ENCODE measurements at regions not wholly inside any gene's neighbourhood (a gene's known extent, or its start where the extent isn't known, plus 50 kb on each side); places are given as distances from the start of the nearest gene placed in this dataset.

DNA sequence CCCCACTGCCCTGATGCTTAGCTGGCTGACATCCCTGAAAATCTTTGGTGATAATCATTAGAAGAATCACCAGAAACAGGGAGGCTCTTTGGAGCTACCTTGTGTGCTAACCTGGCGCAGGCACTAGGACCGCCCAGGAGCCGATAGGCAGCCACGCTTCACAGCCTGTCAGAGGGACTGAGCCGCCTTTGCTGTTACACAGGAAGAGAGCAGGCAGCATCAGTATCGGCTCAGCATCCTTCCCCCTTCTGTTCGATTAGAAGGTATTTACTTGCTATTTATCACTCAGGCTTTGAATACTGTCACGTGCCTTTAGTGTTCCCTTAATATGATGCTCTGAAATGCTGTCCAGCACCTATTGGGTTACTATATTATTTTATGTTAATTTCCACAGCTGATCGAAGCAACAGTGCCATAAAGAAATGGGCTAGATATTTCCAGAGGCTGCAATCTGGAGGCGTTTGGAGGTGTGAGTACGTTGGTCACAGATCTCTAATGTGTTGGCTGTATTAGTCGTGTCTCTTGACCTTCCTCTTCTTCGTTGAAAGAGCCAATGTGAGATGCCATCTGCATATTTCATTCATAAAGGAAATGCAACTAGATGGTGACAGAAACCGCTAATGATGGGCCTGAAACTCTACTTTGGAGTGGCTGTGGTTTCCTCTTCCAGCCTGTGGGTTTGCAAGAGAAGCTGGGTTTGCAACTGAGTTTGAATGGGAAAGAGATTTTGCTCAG, 110.4 kb upstream of the RAB27B start:
- no peaks in the 10 kb centered on the region for H3K36me3 ChIP-seq
- no peak for DNase-seq
- intact Hi-C loops (cut with DNase I; ENCODE audit: low total_unique reads) = no loop called here
- no peaks in the 10 kb centered on the region for H3K9me3 ChIP-seq
- H3K4me1 ChIP-seq = no peaks in the 10 kb centered on the region
- TF ChIP-seq CTCF (IDR thresholded peaks at IDR 0.05) = no peak
- H3K27ac ChIP-seq = no peak overlapping the region
- H3K27me3 ChIP-seq = no peaks in the 10 kb centered on the region
- H3K4me3 ChIP-seq = no peak overlapping the region

- intact Hi-C loops (cut with DNase I; ENCODE audit: low total_unique reads) = no loop called here
- no peak for TF ChIP-seq CTCF (IDR thresholded peaks at IDR 0.05)
- Histone ChIP-seq H3K9me3 (no peaks in the 10 kb centered on the region), H3K27ac (no peak overlapping the region), H3K4me3 (no peak overlapping the region), H3K4me1 (no peaks in the 10 kb centered on the region), H3K27me3 (no peaks in the 10 kb centered on the region), H3K36me3 (no peaks in the 10 kb centered on the region)
- no peak for DNase-seq
These were observed 109.9 kb upstream of the RAB27B start for GRCh38 chr18:54718408-54718773.

GRCh38 chr18:54720620-54721019, 107.7 kb upstream of the RAB27B start:
- intact Hi-C loops (cut with DNase I; ENCODE audit: low total_unique reads) = no loop called here

DNA sequence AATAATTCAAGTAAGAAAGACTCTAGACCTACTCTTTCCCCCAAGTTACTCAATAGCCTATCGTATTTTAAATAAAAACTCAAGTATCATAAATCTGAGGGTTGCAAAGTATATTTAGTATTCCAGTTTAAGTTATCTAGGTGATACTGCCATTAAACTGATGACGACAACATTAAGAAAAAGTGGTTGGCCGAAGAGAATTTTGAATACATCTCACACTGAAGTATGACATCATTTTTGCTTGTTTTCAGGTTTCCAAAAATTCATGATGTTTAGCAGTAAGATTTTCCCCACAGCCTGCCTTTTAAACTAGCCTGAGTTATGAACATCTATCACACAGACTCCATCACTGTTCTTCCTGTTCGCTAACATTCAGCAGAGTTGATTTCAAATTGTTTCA, 102.1 kb upstream of the RAB27B start:
- Histone ChIP-seq H3K4me1 (no peaks in the 10 kb centered on the region), H3K27ac (no peak overlapping the region), H3K9me3 (no peaks in the 10 kb centered on the region), H3K27me3 (no peaks in the 10 kb centered on the region), H3K4me3 (no peak overlapping the region), H3K36me3 (no peaks in the 10 kb centered on the region)
- TF ChIP-seq CTCF (IDR thresholded peaks at IDR 0.05) = no peak
- no peak for DNase-seq
- intact Hi-C loops (cut with DNase I; ENCODE audit: low total_unique reads) = no loop called here

More at GRCh38 chr18:54720620-54721019, 107.7 kb upstream of the RAB27B start:
- H3K9me3 ChIP-seq = no peaks in the 10 kb centered on the region
- H3K4me1 ChIP-seq = no peaks in the 10 kb centered on the region
- H3K4me3 ChIP-seq = no peak overlapping the region
- H3K27ac ChIP-seq = no peak overlapping the region
- no peak for DNase-seq
- TF ChIP-seq CTCF (IDR thresholded peaks at IDR 0.05) = no peak
- no peaks in the 10 kb centered on the region for H3K36me3 ChIP-seq
- H3K27me3 ChIP-seq = no peaks in the 10 kb centered on the region

DNA sequence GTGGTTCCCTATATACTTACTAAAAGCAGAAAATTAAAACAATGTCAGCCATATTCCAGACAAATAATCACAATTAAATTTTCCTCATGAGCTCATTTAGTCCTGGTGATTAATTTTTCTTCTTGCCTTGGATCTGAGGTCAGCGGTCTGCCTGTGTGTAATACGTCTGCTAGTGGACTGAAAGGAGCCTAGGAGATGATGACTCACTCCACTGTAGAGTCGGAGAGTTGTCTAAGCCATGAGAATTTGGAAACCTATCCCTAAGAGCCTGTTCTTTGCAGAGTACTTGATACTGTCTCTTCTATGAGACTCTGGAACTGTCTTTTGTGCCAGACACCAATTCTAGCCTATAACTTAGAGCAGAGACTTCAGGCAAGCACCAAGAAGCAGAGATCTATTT, 94.2 kb upstream of the RAB27B start:
- Histone ChIP-seq H3K36me3 (no peaks in the 10 kb centered on the region), H3K4me3 (no peak overlapping the region), H3K4me1 (no peaks in the 10 kb centered on the region), H3K27me3 (no peaks in the 10 kb centered on the region), H3K9me3 (no peaks in the 10 kb centered on the region), H3K27ac (no peak overlapping the region)
- TF ChIP-seq CTCF (IDR thresholded peaks at IDR 0.05) = no peak
- intact Hi-C loops (cut with DNase I; ENCODE audit: low total_unique reads) = no loop called here
- no peak for DNase-seq

- DNase-seq = no peak
- Histone ChIP-seq H3K4me3 (no peak overlapping the region), H3K27me3 (no peaks in the 10 kb centered on the region), H3K36me3 (no peaks in the 10 kb centered on the region), H3K4me1 (no peaks in the 10 kb centered on the region), H3K27ac (no peak overlapping the region), H3K9me3 (no peaks in the 10 kb centered on the region)
- no peak for TF ChIP-seq CTCF (IDR thresholded peaks at IDR 0.05)
- intact Hi-C loops (cut with DNase I; ENCODE audit: low total_unique reads) = no loop called here
These were observed 91.3 kb upstream of the RAB27B start for GRCh38 chr18:54736981-54737380.

Data from tibial artery (tissue), 4 donors.